ENCODE measurements at regions not wholly inside any gene's neighbourhood (a gene's known extent, or its start where the extent isn't known, plus 50 kb on each side); places are given as distances from the start of the nearest gene placed in this dataset.

- Histone ChIP-seq H2AFZ (ENCODE audit: low read length) (no peak overlapping the region), H3K36me3 (replicated peaks in 1 of 2; ENCODE audit: control insufficient read depth in 1 of 2, insufficient read depth in 2 of 2, low read length in 2 of 2) (no peaks in the 10 kb centered on the region), H3K79me2 (ENCODE audit: insufficient read depth, low read length) (no peaks in the 10 kb centered on the region), H3K27ac (ENCODE audit: extremely low read length, insufficient read depth, low read length) (no peak overlapping the region), H3K4me2 (ENCODE audit: low read depth, low read length) (no peak overlapping the region), H3K27me3 (ENCODE audit: control insufficient read depth in 1 of 2, insufficient read depth in 2 of 2, low read length in 2 of 2) (peaks cover 2 to 24% of the 10 kb centered on the region in 2 experiments; a peak in 1 of 5 replicates), H4K20me1 (ENCODE audit: insufficient read depth, low read length) (no peaks in the 10 kb centered on the region), H3K4me3 (replicated peaks in 1 of 3; ENCODE audit: insufficient read depth in 1 of 3, low read depth in 2 of 3, low read length in 3 of 3) (no peak overlapping the region), H3K4me1 (ENCODE audit: insufficient read depth, low read length) (peaks cover 2% of the 10 kb centered on the region; the same call in 1 of the 2 replicates), H3K9ac (ENCODE audit: insufficient read depth, low read depth, low read length) (no peak overlapping the region), H3K9me3 (ENCODE audit: low read length) (no peaks in the 10 kb centered on the region)
- TF ChIP-seq ZNF562 (CRISPR knock-in tag; IDR thresholded peaks at IDR 0.05; ENCODE audit: borderline replicate concordance) (no peak), KDM4B (CRISPR knock-in tag; IDR thresholded peaks at IDR 0.05) (no peak), ZNF232 (CRISPR knock-in tag; IDR thresholded peaks at IDR 0.05; ENCODE audit: borderline replicate concordance) (no peak), AGO1 (IDR thresholded peaks at IDR 0.05; ENCODE audit: low read depth, low read length, poor library complexity, severe bottlenecking) (no peak), NFE2L1 (CRISPR knock-in tag; IDR thresholded peaks at IDR 0.05; ENCODE audit: borderline replicate concordance) (no peak), ZNF567 (CRISPR knock-in tag; IDR thresholded peaks at IDR 0.05; ENCODE audit: borderline replicate concordance) (no peak), ZNF451 (CRISPR knock-in tag; IDR thresholded peaks at IDR 0.05) (no peak), GRHL1 (CRISPR knock-in tag; conservative IDR thresholded peaks at IDR 0.05) (no peak), IRX3 (CRISPR knock-in tag; IDR thresholded peaks at IDR 0.05; ENCODE audit: borderline replicate concordance, low read depth) (no peak), RERE (CRISPR knock-in tag; IDR thresholded peaks at IDR 0.05; ENCODE audit: low read depth) (no peak), CBX2 (IDR thresholded peaks at IDR 0.05; ENCODE audit: low read depth, low read length) (no peak), CBX2 (CRISPR knock-in tag; IDR thresholded peaks at IDR 0.05; ENCODE audit: low read depth) (no peak), HOXA9 (CRISPR knock-in tag; IDR thresholded peaks at IDR 0.05; ENCODE audit: borderline replicate concordance) (no peak), TBL1XR1 (IDR thresholded peaks at IDR 0.05; ENCODE audit: borderline replicate concordance, low read length, partially characterized antibody) (no peak), MBNL3 (CRISPR knock-in tag; conservative IDR thresholded peaks at IDR 0.05) (no peak)
- TF ChIP-seq, protein P1, sequence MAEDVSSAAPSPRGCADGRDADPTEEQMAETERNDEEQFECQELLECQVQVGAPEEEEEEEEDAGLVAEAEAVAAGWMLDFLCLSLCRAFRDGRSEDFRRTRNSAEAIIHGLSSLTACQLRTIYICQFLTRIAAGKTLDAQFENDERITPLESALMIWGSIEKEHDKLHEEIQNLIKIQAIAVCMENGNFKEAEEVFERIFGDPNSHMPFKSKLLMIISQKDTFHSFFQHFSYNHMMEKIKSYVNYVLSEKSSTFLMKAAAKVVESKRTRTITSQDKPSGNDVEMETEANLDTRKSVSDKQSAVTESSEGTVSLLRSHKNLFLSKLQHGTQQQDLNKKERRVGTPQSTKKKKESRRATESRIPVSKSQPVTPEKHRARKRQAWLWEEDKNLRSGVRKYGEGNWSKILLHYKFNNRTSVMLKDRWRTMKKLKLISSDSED (CRISPR knock-in tag; IDR thresholded peaks at IDR 0.05): no peak
- in situ Hi-C loops (cut with HindIII; ENCODE audit: extremely low pct_ligation_motif_present, low pct_unique_long_range_greater_than_20kb): loop anchor here (5.0 kb wide), 1 partner anchor 238 kb away; no protein-coding TSS in a partner anchor
- intact Hi-C loops (cut with micrococcal nuclease; ENCODE audit: unreplicated experiment): loop anchor here (5.0 kb wide), 1 partner anchor 753 kb away; no protein-coding TSS in a partner anchor
- FAIRE-seq: no peak
- ChIA-PET POLR2A (no interaction called here), CTCF (ENCODE audit: low intra/inter-chr PET ratio, low total read pairs) (no interaction called here)
- WGBS (ENCODE audit: low lambda C conversion rate): 9% methylated on average over 5 of the region's 5 CpGs
- no peak for DNase-seq (ENCODE audit: low spot score)
- ATAC-seq: no peak
- no TSS peak for BruUV-seq (replicated peaks)
These were observed 96.1 kb downstream of the IER5 start for GRCh38 chr1:181184621-181185020.
